ELF-1 (cell line): ENCODE measurements at regions not wholly inside any gene's neighbourhood (a gene's known extent, or its start where the extent isn't known, plus 50 kb on each side); places are given as distances from the start of the nearest gene placed in this dataset.
A peak's percentile ranks its signal among the peaks of the same experiment; 100 is the strongest.
"Not testable (repeated sequence)": the region's sequence is repeated elsewhere in the genome, so short reads cannot be mapped to it uniquely, and the experiment has no call there.

Experiments used
- DNase-seq: peaks from one replicate; pipeline ENCODE4 v3.0.0-alpha.2; 2016; ENCODE audit warnings: low read depth, low spot score

DNA sequence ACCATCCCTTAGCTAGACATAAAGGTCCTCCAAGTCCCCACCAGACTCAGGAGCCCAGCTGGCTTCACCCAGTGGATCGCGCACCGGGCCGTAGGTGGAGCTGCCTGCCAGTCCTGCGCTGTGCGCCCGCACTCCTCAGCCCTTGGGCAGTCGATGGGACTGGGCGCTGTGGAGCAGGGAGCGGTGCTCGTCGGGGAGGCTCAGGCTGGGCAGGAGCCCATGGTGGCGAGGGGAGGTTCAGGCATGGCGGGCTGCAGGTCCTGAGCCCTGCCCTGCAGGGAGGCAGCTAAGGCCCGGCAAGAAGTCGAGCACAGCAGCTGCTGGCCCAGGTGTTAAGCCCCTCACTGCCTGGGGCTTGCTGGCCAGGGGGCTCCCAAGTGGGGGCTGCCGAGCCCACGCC lies 361.8 kb upstream of the ZNF462 start:
- DNase-seq = not testable (repeated sequence)

DNA sequence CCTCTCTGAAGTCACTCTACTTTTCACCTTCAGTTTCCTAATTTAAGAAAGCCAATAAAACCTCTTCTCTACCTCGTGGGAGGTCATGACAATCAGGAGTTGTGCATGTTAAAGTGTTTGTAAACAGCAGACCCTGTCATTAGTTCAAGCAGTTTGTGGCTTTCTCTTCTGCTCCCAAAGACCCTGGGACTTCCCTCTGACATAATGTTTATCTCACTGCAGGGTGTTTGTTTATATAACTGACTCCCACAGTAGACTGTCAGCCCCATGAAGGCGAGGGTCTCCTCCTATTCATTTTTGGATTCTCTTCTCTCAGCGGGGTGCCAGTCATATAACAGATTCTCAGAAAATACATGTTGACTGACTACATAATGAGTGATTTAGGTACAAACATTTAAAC lies 360.0 kb upstream of the ZNF462 start:
- DNase-seq = peak; percentile 5

DNA sequence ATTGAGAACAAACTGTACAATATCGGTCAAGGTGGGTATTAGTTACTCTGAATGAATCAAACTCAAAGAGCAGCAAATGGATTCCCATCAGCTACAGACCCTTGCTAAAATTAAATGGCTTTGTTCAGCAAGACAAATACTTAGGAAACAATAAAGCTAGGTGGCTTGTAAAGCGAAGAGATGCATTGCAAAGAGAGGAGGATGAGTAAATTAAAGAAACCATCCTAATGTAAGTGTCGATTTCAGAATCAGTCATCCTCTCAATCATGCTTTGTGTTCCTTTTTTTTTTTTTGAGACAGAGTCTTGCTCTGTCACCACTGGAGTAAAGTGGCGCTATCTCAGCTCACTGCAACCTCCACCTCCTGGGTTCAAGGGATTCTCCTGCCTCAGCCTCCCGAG lies 359.2 kb upstream of the ZNF462 start:
- no peak for DNase-seq

DNA sequence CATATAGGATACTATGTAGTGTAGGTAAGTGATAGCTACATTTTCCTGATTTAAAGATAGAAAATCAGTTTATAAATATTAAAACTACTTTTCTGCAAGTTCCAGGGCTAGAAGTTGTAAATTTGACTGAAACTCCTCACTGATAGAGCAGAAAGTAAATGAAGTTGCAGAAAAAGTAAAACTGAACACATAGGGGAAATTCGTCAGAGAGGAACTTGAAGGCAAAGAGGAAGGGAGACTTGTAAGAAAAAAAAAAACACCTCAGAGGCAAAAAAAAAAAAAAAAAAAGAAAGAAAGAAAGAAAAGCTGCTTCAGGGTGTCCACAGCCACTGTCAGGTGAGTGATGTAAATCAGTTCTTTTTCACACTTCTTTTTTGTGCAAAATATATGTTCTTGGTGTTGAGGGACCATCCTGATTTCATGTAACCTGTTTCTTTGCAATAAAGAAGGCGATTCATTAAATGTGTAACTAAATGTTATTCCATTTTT lies 336.2 kb upstream of the ZNF462 start:
- no peak for DNase-seq

DNA sequence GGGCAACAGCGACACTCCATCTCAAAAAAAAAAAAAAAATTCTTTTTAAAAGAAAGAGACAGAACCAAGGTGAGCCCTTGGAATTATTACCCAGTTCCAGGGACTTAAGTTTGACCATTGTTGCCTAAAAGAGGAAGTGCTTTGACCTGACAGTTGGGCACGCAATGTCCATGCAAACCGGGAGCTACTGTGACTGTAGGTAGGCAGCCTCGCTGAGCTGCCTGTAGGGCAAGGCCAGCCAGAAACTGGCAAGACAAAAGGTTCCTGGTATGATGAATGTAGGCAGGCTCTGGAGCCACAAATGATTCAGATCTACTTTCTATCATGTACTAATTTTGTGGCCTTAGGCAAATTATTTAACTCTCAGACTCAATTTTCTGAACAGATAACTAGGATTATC lies 334.8 kb upstream of the ZNF462 start:
- DNase-seq = no peak

DNA sequence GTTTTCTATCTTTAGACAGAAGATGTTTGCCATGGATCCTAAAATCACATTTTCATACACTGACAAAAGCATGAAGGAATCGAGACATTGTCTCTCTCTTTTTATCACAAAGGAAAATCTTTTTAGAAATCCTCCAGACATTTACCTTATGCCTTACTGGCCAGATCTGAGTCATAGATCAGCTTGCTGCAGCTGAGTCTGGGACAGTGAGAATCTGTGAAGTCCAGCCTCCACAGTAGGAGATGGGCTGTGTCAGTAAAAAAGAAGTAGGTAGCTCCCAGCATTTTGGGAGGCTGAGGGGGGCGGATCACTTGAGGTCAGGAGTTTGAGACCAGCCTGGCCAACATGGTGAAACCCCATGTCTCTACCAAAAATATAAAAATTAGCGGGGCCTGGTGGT lies 333.4 kb upstream of the ZNF462 start:
- no peak for DNase-seq

DNA sequence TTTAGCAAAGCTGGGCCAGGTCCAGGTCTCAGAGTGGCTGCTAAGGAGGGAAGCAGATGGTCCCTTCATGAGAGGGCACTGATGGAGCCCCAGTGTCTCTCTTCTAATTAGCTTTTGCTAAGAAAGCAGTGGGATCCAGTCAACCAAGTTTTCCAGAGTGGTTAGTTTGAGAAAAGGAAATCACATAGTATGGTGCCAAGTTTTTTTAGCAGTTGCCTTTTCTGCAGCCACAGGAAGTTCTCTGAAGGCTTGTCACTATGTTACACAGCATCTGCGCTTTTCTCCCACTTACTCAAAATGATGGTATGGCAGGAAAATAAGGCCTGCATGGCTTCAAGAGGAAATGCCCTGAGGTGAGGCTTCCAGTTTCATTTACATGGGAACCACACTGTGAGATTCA lies 331.5 kb upstream of the ZNF462 start:
- DNase-seq = no peak

DNA sequence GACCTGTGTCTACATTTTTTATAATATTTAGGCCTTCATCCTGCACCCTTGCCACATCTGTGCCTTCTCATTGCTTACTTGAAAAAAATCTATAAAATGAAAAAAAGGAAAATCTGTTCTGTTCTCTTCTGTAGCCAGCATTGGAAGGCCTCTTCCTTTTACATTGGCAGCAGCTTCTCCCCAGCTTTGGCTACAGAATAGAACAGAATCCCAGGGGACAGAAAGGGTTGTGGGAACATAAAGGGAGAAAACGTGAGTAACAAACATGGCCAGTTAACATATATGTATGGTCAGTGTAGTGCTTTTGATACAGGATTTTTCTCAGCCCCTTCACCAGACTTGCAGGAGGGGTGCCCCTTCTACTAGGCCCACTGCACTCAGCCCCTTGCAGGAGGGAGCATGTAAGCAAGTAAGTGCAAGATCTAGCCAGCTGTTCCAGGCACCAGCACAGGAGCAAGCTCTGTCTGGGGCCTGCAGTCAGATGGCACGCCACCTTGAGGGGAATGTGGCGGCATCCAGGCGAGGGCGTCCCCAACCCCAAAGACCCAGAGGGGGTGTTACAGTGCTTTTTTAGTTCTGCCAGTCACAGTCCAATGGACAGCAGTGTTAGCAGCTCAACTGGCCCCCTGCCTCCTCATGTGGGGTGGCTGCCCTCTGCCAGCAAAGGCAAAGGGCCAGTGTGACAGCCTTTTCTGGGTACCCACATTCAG lies 330.5 kb upstream of the ZNF462 start:
- no peak for DNase-seq

DNA sequence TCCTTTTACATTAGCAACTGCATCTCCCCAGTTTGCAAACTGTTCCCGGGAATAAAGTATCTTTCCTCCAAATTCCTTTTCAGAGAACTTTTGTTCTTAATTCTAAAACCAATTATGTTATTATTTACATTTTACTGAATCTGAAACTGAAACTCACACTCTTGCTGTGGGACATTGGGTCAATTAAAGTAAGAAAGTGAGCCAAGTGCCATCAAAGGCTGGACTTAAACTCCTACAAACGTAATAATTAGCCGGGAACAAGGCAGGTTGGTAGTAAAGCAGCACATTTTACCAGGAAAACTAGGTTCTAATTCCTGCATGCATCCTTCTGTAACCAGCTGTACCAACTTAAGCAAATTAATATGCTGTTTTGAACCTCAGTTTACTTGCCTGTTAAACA lies 328.2 kb upstream of the ZNF462 start:
- no peak for DNase-seq

DNA sequence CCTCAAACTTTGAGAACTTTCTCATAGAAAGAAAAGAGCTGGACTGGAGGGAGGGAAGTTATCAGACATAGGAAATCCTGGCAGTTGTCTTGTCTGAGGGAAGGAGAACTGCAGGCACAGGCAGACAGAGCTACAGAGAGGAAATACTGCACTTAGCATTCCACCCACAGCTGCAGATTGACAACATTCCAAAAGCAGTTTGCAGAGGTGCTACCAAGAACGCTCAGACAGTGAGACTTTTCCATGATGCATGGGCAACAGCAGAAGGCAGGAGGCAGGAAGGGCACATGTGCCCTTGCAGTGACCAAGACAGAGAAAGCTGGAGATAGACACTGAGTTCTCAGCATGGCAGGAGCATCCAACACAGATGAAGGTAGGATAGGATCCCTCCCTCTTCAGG lies 327.5 kb upstream of the ZNF462 start:
- peak; percentile 23 for DNase-seq

DNA sequence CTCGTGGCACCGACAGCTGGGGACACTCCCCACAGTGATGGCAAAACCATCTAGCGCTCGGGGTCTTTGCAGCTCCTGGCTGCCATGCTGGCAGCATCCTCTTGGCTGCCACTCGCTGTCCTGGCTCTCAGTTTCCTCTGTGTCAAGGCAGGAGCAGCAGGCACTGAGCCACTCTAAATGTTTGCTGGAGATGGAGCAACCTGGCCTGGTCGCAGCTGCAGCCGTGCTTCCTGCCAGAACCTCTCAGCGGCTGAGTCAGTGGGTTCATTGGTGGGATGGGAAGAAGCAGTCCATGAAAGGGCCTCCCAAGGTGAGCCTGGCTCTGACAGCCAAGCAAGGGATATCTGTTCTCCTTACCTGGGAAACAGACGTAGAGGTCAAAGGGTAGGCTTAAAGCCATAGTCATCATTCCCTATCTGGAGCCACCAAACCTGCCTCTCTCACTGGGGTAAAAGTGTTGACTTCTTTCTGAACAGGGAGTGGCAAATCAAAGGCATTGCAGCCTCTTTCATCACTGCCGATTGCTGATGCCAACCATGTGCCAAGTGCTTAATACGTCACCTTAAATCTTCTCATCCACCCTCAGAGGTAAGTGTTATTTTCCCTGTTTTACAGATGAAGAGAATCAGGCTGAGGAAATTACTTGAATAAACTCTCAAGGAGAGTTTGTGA lies 304.8 kb upstream of the ZNF462 start:
- no peak for DNase-seq

DNA sequence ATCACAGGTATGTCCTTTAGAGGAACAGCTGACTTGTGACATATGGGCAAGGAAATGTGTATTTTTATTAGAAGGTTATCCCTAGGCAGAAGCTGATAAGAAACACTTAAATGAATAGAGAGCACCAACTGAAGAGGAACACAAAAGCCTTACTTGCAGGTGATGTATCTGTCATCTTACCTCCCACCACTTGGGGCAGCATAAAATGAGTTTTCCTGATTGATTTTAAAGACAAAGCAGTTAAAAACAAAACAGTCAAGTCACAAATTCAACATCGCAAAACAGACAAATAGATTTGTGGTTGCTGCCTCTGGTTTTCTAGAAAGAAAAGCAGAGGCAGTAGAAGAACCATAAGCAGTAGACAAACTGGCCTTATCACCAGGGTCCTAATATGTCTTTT lies 302.4 kb upstream of the ZNF462 start:
- DNase-seq = no peak

DNA sequence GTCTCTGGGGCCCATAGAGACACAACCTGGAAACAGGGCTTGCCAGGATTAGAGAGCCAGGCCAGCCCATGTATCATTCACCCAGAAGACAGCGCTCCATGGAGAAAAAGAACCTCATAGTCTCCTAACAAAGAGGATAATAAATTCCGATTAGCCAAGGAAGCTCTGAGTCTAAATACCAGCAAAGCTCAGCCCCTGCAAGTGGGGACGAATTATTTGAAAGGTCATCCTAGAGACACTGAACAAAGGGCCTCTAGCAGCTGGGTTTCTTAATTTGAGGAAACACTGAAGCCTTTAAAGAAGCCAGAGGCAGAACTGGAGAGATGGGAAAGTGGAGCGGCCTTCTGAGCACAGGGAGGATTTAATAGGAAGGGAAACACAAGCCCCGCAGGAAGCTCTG lies 287.1 kb upstream of the ZNF462 start:
- DNase-seq = peak; percentile 40

DNA sequence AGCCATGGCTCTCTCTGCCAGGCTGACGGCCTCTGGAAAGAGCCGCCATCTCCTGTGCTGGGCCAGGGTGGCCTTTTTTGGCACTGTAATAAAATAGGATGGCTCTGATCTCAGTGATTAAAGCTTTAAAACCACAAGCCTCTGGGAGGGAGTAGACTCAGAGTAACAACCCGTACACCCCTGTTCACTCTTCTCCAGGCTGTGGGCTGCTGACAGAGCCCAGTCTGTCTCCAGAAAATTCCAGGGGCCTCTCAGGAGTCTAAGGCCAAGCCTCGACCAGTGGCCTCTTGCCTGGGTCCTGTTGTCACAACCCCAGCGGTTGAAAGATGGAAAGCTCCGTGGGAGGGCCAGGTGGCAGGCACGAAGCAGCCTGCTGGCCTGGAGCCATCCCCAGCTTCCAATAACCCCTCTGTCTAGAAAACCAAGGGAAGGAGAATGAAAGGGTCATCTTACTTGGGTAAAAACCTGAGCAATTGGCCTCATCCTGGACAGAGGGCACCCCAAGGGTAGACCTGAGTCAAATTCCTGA lies 286.7 kb upstream of the ZNF462 start:
- no peak for DNase-seq

DNA sequence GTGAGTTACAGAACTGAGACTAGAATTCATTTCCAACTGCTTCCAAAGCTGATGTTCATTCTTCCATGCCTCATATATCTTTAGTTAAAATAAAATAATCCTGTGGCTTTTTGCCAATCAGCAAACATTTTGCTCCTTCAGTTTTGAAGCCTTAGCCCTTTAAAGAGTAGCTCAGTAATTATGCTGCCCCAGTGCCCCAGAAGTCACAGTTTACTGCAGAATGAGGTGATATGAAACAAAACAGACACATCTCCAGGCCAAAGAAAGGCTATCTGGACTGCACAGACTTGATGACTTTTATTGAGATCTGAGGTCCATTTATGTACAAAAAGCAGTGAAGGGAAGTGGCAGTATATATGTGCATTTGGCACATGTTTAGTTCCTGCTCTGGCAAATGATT lies 285.8 kb upstream of the ZNF462 start:
- DNase-seq = no peak

DNA sequence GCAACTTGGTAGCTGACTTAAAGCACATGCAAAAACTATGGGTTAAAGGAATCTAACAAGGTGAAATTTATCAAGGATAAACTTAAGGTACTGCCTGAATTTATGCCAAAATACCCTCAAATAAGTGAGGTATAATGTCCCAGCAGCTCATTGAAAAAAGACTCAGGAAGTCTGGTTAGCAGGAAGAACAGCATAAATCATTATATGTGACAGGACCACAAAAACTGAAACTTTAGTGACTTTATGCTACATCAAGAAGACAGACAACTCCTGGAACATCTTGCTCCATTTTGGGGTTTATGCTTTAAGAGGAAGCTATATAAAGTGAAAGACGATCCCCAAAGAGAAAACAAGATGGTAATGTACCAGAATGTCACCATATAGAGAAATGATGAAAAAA lies 282.4 kb upstream of the ZNF462 start:
- no peak for DNase-seq

DNA sequence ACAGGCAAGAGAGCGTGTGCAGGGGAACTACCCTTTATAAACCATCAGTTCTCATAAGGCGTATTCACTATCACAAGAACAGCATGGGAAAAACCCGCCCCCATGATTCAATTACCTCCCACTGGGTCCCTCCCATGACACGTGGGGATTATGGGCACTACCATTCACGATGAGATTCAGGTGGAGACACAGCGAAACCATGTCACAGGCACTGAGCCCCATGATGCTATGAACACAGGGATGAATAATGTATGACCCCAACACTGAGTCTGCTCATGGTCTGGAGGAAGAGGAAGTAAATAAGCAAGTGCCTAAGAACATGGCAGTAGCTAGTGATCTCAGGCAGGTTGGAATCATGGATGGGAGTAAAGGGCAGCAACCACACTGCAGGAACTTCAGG lies 281.0 kb upstream of the ZNF462 start:
- DNase-seq = no peak

DNA sequence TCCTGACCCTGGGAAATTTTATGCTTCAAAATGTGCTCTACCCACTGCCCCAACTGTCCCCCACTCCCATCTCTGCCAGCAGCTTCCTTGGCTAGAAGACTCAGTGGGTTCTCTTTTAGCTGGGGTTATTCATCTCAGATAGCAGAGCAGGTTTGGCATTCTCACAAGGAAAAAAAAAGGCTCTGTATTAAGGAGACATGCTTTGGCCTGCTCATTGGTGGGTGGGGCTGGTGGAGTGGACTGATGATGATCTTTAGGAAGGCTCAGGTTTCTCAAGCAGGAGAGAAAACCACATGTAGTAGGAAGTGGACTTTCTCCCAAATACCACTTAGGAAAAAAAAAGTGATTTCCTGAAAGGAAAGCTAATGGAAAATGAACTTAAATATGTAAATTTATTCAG lies 279.2 kb upstream of the ZNF462 start:
- DNase-seq = no peak

DNA sequence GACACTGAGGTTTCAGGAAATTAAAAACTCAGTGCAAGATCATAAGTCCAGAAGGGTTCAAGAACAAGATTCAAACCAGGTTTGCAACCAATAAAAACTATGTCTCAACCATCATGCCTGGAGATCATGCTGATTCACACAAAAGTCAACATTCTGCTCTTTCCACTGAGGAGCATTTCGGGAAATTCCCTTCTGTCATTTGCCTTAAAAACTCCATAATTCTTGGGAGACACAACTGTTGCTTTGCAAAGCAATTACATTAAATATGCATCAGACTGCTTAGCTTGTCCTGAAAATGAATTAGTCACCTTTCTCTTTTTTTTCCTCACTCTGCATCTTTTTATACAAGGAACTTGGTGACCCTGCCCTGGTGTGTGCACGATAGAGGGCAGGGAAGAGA lies 275.9 kb upstream of the ZNF462 start:
- no peak for DNase-seq

DNA sequence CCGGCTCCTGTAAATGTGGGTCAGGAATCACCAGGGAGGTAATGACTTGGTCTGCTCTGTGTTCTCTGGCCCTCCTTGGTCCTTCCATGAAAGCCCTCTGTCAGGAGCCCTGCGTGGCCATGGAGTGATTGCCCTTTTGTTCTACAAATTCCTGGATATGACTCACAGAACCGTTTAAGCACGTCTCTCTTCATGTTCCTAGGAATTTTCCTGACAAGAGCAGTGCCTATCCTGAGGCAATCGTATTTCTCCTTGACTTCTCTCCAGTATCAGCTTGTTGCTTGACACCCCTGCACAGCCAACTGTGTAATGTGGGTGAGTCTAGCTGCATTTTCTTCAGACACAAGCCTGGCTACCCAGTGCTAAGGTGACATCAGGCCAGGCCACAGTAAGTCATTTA lies 274.3 kb upstream of the ZNF462 start:
- peak; percentile 79 for DNase-seq

DNA sequence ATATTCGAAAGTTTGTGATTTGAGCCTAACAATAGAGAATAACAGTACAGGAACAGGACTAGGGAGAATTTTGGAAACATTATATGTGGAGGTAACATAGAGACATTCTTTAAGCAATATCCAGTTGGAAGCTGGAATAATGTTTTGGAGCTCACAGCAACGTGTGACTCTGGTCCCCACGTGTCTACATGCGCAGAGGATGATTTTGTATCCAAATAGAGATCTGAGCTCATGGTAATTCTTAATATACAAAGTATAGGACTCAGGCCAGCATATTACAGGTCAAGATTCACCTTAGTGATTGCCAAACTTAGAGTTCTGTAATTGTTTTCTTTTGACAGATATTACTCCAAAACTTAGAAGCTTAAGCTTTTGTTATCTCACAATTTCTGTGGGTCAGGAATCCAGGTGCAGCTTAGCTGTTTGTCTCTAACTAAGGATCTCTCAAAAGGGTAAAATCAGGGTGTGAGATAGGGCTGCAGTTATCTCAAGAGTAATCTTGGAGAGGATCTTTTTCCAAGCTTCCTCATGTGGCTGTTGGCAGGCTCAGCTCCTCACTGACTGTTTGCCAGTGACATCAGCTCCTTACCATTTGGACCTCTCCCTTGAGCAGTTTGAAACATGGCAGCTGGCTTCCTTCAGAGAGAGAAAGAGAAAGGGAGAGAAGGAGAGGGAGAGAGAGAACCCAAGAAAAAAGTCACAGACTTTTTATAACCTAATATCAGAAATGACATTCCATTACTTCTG lies 272.0 kb upstream of the ZNF462 start:
- DNase-seq = no peak

DNA sequence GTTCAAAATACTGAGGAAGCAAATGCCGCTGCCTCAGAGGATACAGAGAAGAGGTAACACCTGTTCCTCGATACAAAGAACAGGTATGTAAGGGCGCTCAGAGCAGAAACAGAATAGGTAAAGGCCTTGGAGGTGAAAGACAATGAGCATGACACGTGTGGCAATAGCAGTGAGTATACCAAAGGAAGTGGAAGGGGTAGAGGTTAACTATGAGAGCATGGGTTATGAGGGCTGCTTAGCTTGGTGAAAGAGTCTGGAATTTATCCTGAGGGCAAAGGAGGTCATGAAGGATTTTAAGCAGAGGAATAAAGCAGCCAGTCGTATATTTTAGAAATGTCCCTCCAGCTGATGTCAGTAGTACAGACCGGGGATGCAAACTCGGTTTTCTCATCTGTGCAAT lies 269.8 kb upstream of the ZNF462 start:
- DNase-seq = no peak

DNA sequence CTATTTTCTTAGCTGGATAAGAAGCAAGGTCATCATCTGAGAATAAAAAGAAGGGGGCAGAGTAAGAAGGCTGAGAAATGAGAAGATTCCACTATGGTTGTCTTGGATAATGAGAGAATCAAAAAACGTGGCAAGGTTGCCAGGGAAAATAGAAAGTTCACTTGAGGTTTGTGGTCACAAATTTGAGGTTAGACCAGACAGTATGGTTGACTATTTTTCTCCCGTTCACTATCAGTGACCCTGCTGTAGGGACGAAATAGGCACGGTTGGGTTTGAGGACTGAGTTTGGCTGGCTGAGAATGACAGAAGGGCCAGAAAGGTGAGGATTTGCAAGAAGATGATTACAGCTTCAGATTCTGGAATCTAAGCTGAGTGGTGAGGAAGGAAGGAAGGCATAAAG lies 266.0 kb upstream of the ZNF462 start:
- DNase-seq = no peak
